ENCODE measurements at regions not wholly inside any gene's neighbourhood (a gene's known extent, or its start where the extent isn't known, plus 50 kb on each side); places are given as distances from the start of the nearest gene placed in this dataset.
"Not testable (repeated sequence)": the region's sequence is repeated elsewhere in the genome, so short reads cannot be mapped to it uniquely, and the experiment has no call there.

GRCh38 chr20:25864963-25865714 lies 168.5 kb upstream of the ZNF337 start:
- DNase-seq (ENCODE audit: low spot score): not testable (repeated sequence)

DNA sequence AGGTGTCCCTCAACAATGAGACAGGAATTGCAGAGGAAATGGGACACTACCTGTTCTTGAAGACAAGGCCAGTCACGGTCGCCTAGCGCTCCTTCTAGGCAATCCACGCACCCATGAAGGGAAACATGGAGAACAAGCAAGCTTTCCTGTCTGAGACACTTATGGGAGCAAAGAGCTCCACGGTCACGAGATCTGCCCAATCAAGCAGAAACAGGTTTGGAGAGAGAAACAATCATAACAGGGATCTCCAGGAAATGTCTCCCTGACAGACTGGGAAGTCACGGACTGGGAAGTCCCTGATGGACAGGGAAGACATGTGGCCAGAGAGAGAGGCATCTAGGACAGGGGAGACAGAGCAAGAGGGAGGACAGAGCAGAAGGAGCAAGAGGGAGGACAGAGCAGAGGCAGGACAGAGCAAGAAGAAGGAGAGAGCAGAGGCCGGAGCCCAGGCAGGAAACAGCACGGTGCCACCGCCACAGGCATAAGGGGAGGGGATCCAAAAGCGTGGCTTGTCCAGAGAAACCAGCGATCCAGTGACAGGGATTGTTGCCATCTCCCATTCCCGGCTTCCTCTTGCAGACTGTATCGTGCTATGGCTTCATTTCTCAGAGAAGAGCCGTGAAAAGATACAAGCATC lies 167.8 kb upstream of the ZNF337 start:
- DNase-seq (ENCODE audit: low spot score): no peak

GRCh38 chr20:25863536-25864325 lies 167.1 kb upstream of the ZNF337 start:
- no peak for DNase-seq (ENCODE audit: low spot score)

- DNase-seq (ENCODE audit: low spot score): peak; percentile 76
Measured at GRCh38 chr20:25862967-25863530, 166.4 kb upstream of the ZNF337 start.

- DNase-seq (ENCODE audit: low spot score): no peak
Measured at GRCh38 chr20:25860531-25861150, 164.0 kb upstream of the ZNF337 start.

GRCh38 chr20:25859649-25860530 lies 163.2 kb upstream of the ZNF337 start:
- peak; percentile 55 for DNase-seq (ENCODE audit: low spot score)

DNA sequence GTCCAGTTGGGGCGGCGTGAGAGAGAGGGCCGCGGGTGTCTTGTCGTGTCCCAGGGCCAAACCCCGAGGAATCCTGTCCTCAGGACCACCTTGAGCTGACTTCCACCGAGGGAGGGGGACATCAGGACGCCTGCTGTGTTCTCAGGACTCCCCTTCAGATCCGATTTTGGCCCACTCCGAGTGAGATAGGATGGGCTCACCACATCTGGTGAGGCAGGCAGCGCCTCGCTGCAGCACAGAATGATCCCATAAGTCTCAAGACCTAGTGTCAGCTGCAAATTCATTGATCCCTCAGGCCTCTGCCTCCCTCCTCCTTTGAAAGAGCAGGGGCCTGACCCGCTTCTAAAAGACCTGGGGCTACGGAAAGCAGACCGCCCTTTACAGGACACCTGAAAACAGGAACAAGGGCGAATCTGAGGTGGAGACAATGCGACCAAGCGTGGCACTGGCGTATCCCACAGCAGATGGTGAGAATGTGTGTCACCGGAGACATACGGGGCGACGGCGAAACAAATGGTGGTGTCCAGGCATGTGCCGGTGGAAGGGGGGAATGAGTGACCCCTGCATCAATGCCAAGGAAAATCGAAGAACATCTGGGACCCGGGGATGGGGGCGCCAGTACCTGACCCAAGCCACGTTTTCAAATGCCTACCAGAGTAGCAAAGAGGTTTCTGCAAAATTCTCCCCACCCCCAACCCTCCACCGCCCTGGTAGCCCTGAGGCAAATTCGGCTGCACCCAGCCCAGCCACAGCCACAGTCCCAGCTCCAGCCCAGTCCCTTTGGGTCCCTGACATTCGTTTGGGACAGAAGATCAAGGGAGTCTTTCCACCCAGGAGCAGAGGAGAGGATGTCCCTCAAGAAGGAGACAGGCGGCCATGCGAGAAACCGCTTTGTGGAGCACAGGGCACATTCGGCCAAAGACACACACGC lies 162.1 kb upstream of the ZNF337 start:
- DNase-seq (ENCODE audit: low spot score): no peak

- DNase-seq (ENCODE audit: low spot score): not testable (repeated sequence)
Measured at GRCh38 chr20:25857091-25857788, 160.6 kb upstream of the ZNF337 start.

DNA sequence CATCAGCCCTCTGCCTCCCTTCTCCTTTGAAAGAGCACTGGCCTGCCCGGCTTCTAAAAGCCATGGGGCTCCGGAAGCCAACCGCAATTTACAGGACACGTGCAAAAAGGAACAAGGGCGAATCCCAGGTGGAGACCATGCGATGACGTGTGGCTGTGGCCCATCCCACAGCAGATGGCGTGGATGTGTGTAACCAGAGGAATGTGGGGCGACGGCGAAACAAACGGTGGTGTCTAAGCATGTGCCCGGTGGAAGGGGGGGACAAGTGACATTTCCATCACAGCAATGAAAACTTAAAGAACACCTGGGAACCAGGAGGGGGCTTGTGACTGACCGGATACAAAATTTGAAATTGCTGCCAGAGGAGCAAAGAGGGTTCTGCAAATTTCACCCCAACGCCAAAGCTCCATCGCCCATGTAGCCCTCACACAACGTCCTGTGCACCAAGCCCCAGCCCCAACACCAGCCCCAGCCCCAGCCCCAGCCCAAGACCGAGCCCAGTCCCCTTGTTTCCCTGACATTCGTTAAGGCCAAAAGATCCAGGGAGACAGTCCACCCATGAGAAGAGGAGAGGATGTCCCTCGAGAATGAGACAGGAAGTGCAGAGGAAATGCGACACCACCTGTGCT lies 159.7 kb upstream of the ZNF337 start:
- DNase-seq (ENCODE audit: low spot score): no peak

DNA sequence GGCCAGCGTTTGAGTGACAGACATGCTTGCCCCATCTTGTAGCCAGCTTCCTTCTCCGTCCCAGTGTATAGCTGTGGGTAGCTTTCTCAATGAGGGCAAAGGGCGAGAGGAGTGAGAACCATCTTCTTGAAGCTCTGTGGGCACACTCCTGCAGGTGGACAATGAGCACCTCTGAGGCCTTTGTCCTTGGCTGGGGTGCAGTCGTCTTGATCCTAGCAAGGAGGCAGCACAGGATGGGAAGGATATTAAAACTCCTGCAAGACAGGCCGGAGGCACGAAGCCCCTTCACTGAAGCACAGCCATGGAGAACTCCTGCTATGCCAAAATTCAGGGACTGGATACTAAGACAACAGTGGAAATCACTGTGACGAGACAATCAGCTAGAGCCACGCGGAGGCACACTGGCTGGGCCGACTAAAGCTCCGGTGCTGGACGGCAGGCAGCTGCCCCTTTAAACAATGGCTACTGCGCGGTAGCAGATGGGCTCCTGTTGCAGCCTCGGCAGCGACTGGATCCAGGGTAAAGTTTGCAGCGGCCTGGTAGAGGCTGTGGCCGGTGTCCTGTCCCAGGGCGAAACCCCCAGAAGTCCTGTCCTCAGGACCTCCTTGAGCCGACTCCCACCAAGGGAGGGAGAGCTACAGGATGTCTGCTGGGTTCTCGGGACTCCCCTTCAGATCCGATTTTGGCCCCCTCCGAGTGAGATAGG lies 159.0 kb upstream of the ZNF337 start:
- DNase-seq (ENCODE audit: low spot score): not testable (repeated sequence)

GRCh38 chr20:25854666-25855065 lies 158.0 kb upstream of the ZNF337 start:
- DNase-seq (ENCODE audit: low spot score): not testable (repeated sequence)

DNA sequence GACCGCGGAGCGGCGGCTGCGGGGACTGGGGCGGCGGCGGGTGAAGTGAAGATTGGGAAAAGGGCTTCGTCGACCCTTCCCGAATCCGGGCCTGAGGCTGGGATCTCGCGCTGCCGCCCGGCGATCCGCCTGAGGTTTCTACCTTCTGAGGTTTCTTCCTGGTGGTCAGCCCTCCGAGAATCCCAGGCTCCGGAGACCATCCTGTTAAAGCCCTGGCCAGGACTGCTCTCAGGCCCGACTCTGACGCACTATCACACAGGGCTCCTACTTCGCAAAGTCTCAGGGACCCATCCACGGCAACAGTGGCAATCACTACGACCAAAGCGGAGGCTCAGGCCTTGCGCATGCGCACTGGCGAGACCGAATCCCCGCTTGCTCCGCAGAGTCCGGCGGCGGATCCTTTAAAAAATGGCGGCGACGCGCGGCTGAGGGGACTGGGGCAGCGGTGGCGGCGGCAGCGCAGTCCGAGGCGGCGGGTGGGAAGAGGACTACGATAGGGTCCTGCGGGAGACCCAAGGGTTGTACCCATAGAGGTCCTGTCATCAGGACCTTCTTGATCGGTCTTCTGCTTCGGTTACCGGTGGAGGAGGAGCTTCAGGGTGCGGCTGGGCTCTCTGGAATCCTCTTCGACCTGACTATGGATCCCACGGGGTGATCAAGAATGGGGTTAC lies 157.2 kb upstream of the ZNF337 start:
- DNase-seq (ENCODE audit: low spot score): peak; percentile 68

DNA sequence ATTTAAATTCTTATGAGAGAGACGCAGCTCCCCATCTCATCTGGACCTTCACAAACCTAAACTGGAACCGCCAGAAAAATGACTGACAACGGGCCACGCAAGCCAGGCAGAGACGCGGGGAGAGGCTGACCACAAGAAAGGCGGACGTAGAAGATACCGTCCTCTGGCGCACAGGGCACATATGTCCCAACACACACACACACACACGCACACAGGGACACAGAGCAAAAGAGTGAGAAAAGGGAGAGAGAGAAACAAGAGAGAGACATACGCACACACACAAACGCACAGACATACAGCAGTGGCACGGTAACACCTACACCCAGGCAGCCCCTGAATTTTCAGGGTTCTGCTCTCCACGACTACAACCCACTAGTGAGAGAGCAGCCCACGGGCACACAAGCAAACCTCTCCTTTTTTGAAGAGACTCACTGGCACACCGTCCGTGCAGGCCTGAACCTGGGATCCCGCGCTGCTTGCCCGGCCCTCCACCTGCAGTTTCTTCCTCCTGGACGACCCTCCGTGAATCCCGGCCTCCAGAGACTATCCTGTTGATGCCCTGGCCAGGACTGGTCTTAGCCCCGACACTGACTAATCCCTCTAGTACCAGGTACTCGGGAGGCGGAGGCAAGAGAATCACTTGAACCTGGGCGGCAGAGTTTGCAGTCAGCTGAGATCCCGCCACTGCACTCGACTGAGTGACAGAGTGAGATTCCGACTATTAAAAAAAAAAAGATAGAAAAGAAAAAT lies 156.5 kb upstream of the ZNF337 start:
- DNase-seq (ENCODE audit: low spot score): not testable (repeated sequence)

- not testable (repeated sequence) for DNase-seq (ENCODE audit: low spot score)
Measured at GRCh38 chr20:25850133-25850532, 153.5 kb upstream of the ZNF337 start.

GRCh38 chr20:25848222-25848621 lies 151.6 kb upstream of the ZNF337 start:
- no peak for DNase-seq (ENCODE audit: low spot score)

- DNase-seq (ENCODE audit: low spot score): not testable (repeated sequence)
Measured at GRCh38 chr20:25844640-25845039, 148.0 kb upstream of the ZNF337 start.

- not testable (repeated sequence) for DNase-seq (ENCODE audit: low spot score)
Measured at GRCh38 chr20:25813511-25813910, 116.9 kb upstream of the ZNF337 start.
